GM19455 (cell line): ENCODE measurements at regions not wholly inside any gene's neighbourhood (a gene's known extent, or its start where the extent isn't known, plus 50 kb on each side); places are given as distances from the start of the nearest gene placed in this dataset.
"Not testable (repeated sequence)": the region's sequence is repeated elsewhere in the genome, so short reads cannot be mapped to it uniquely, and the experiment has no call there.

Experiments used
- ATAC-seq: cut with Tn5 transposase; IDR thresholded peaks from one replicate; pipeline ENCODE4 v1.9.1; 2021; ENCODE audit not compliant: unreplicated experiment

GRCh38 chr5:82959466-82959865, 117.7 kb downstream of the TMEM167A start:
- no peak for ATAC-seq

DNA sequence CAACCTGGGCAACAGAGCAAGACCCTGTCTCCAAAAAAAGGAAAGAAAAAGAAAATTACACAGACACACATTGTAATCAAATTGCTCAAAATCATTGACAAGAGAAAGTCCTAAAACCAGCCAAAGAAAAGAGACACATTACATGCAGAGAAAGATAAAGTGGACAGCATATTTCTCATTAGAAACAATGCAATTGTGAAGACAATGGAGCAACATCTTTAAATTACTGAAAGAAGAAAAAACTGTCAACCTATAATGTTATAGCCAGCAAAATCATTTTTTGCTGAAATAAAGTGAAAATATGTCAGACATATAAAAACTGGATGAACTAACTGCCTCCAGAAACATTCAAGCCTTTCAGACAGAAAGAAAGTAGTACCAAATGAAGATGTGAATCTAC, 120.6 kb downstream of the TMEM167A start:
- no peak for ATAC-seq

DNA sequence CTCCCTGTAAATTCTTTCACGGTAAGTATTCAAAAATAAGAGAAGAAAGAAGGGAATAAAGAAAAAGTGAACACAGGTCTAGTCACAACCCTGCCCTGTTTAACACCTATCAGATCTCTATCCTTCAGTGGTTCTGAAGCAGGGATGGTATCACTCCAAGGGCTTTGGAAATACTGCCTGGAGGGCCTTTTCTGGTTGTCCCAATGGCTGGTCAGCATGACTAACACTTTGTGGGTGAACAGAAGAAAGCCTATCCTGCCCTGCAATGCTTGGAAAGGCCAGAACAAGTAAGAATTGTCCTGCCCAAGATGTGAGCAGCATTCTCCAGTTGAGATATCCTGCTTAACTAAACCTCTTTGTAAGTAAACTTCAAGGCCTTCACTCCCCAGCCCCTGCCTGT, 124.9 kb downstream of the TMEM167A start:
- ATAC-seq, result no peak

GRCh38 chr5:82944267-82944666, 132.9 kb downstream of the TMEM167A start:
- ATAC-seq, result not testable (repeated sequence)

DNA sequence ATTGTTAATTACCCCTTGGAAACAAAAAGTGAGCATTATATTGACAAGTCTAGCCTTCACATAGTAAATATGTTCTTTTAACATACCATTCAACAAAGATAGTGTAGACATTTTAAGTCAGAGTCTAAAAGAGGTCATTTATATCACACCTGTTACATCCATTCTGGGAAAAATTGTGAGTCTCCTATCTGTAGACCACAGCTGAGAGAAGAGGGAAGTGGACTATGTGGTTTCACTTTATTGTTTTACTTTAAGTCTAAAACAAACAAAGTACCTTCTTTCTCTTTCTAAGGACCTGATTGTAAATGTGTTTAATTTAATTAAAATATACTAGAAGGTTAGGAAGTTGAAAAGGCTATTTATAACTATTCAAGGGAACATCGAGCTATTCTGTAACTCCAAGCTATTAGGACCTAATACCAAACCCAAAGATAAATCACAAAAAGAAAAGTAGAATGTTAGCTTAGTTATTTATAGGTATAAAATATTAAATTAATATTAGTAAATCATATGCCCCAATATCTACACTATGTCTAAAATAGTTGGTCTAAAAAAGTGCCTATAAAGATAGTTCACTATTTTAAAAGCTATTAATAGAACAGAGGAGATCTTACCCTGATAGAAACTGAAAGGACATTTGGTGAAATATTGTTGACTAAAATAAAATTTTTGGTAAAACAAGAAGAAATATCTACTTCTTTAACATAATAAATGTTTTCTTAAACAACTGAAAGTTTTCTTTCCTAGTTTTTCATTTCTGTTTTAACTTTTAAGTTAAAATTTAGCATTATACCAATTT, 134.9 kb downstream of the TMEM167A start:
- no peak for ATAC-seq

GRCh38 chr5:82938901-82939725, 138.1 kb downstream of the TMEM167A start:
- no peak for ATAC-seq

GRCh38 chr5:82932473-82933220, 144.5 kb downstream of the TMEM167A start:
- not testable (repeated sequence) for ATAC-seq

GRCh38 chr5:82931110-82931509, 146.1 kb downstream of the TMEM167A start:
- no peak for ATAC-seq

DNA sequence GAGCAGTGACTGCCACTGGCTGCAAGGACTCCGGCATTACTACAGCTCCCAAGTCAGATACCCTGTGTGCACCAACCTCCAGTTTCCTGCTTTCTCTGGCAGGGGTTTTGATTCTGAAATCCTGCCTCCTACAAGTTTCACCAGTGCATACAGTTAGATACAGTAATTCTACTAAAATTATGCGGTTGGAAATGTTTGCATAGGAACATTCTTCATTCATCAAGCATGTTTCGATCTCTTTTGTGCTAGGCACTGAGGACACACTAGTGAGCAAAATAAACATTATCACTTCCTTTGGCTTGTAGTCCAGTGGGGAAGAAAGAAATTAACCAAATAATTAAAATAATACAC, 152.2 kb downstream of the TMEM167A start:
- no peak for ATAC-seq

DNA sequence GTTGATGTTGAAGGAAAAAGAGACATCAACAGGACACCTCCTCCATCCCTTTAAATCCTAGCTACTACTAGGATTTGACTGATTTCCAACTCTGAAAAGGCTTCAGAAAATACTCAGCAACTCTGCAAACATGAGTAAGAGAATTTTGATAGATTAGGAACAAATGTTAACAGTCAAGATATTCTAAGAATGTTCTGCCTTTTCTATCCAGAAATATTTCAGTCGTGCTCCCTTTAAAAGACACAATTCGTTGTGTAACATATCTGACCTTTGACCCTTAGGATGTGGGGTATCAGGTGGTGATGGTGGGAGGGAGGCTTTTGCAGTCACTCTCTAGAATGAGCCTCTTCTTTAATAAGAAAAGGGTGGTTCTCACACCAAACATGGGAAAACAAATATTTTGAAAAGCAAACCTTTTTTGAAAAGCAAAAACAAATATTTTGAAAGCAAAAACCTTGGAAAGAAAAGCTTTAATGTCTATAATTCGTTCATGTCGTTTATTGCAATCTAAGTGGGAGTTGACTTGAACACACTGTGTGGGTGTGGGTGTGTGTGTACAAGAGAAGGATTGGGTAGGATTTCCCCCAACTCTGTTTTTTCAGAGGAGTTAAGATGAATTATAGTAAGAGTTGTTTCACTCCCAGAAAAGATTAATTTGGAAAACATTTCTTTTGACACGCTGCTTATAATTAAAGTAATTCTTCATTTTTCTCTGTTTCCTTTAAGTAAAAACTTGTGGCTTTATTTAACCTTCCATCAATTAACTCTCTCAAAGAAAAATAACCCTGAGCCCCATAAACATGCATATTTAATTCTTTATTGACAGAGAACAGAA, 152.8 kb downstream of the TMEM167A start:
- ATAC-seq, result no peak

DNA sequence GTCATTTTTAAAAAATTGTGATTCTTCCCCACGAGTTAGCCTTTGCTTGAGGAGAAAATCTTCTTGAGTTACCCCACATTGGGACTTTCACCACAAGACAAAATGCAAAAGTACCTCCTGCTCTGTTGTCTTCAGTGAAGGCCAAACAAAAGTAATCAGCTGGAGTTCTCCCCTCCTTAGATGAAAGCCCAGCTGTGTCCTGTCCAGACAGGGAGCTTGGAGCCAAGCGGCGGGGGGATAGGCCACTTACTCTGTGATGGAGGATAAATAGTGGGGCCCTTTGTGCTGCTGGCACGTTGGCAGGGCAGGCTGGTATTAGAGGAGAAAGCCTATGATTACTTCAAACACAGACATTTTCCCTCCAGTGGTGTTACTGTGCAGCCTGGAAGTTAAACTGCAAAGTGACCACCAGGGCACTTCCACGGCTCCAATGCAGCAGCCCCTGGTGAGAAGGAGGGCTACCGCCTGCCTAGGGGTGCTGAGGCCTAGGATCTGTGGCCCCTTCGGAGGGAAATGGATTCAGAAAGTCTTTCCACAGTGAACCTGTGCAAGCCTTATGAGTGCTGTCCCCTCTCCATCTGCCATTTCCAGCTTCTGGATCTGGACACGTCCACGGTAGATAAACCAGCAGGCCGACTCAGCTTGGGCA, 155.0 kb downstream of the TMEM167A start:
- ATAC-seq, result no peak

DNA sequence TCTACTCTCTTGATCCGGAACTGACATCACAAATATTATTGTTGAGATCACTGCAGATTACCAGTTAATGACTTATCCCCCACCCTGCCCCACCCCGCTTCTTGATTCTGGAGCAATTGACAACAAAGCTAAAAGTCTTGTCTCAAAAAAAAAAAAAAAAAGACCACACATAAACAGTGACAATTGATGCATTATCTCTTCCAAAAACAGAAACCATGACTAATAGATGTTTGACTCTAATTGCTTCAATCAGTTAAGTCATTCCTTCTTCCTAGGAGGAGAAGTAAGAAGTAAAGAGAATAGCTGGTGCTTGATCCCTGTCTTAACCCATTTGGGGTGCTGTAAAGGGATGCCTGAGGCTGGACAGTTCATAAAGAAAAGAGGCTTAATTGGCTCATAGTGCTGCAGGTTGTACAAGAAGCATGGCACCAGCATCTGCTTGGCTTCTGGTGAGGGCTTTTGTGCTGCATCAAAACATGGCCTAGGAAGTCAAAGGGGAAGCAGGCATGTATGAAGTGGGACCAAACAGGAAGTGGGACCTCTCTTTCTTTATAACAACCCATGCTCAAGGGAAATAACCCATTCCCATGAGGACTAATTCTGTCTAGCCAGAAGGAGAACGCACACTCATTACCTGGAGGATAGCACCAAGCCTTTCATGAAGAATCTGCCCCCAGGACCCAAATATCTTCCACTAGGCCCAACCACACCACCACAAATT, 158.7 kb downstream of the TMEM167A start:
- ATAC-seq, result no peak

GRCh38 chr5:82917584-82917983, 159.6 kb downstream of the TMEM167A start:
- no peak for ATAC-seq

- ATAC-seq, result no peak
Measured at GRCh38 chr5:82913971-82914370, 163.2 kb downstream of the TMEM167A start.

DNA sequence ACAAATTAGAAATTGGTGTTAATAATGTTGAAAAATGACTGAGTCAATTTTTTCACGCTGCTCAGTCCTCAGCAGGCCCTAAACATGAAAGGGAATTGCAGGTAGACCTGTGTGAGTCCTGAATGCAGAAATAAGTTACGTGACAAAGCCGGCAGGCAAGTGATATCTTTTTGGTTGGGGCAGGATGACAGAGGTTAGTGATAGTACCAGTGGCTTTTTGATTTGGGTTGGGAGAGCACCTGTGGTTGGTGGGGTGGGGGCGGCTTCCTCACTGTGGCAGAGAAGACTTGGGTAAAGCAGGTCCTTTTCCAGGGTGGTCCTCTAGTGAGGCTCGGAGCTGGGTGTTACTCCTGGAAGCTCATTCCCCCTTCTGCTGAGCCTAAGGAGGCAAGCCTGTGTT, 164.7 kb downstream of the TMEM167A start:
- no peak for ATAC-seq

- ATAC-seq, result no peak
Measured at GRCh38 chr5:82911910-82912309, 165.3 kb downstream of the TMEM167A start.

- no peak for ATAC-seq
Measured at GRCh38 chr5:82910905-82911304, 166.3 kb downstream of the TMEM167A start.

DNA sequence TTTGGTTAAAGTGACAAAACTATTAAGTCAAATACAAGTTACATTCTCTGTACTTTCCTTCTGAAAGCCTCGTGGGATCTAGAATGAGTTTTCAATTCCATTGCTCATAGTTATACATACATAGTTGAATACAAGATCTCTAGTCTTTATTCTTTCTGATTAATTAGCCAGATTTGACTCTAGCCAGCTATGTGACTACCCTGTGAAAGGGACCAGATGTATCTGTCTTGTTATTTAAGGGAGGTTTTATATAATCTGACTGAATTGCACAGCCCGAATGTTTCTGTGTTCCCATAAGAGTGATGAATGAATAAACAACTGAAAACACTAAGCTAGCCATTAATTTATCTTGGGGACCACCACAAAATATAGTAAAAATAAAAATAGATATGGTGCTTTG, 166.7 kb downstream of the TMEM167A start:
- no peak for ATAC-seq

- ATAC-seq, result no peak
Measured at GRCh38 chr5:82909771-82910170, 167.4 kb downstream of the TMEM167A start.

GRCh38 chr5:82905986-82906385, 171.2 kb downstream of the TMEM167A start:
- no peak for ATAC-seq
